Lung microvascular endothelial cell (primary cell): ENCODE measurements at regions not wholly inside any gene's neighbourhood (a gene's known extent, or its start where the extent isn't known, plus 50 kb on each side); places are given as distances from the start of the nearest gene placed in this dataset.

Experiments used
- DNase-seq, 2 donors: peaks; one replicate each; pipeline versions ENCODE4 v3.0.0 to v3.0.0-alpha.2; 2010; ENCODE audit warnings: low read depth in 2 of 2

DNA sequence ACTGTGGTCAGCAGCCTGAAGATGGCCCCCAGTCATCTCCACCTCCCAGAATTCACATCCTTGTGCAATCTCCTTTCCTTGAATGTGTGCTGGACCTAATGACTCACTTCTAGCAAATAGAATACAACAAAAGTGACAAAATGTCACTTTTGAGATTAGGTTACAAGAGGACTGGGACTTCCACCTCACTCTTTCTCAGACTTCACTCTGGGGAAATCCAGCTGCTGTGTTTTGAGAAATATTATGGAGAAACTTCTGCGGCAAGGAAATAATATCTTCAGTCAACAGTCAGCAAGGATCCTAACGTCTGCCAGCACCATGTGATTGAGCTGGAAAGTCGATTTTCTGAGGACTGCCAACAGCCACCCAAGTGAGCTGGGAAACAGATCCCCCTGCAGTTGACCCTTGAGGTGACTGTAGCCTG, 70.5 kb upstream of the GADD45A start:
- DNase-seq = peak in 1 of 2 donors; percentile 35

DNA sequence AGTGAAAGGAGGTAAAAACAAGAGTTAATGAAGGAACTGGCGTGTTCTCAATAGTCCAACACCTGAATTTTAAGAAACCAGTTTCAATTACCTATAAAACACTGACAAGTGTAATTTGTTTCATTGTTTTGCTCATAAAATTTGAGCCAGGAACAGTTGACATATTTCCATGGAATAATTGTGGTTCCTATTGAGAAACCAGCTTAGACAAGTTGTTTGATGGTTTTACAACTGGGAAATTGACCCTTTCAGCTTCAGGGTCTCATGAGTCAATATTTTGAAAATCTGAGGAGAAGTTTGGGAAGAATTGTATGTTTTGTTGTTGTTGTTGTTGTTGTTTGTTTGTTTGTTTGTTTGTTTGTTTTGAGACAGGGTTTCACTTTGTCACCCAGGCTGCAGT, 69.1 kb upstream of the GADD45A start:
- DNase-seq = no peak

DNA sequence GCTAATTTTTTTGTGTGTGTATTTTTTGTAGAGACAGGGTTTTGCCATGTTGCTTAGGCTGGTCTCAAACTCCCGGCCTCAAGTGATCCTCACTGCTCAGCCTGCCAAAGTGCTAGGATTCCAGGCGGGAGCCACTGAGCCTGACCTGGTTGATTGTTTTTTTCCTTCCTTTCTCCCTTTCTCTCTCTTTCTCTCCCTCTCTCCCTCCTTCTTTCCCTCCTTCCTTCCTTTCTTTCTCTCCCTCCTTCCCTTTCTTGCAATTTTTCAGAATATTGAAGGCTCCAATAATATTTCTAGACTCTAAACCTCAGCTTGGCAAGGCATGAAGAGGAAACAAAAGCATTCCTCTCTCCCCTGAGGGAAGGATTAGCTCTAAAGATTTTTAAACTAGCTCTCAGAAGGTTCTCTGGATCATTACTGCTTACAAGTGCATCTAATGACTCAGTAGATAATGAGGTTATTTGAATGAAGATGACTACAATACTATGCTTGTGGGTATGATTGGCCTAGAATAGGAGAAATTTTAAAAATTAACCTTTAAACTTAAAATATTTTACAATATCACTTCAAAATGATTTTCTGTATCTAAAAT, 68.5 kb upstream of the GADD45A start:
- DNase-seq = no peak

DNA sequence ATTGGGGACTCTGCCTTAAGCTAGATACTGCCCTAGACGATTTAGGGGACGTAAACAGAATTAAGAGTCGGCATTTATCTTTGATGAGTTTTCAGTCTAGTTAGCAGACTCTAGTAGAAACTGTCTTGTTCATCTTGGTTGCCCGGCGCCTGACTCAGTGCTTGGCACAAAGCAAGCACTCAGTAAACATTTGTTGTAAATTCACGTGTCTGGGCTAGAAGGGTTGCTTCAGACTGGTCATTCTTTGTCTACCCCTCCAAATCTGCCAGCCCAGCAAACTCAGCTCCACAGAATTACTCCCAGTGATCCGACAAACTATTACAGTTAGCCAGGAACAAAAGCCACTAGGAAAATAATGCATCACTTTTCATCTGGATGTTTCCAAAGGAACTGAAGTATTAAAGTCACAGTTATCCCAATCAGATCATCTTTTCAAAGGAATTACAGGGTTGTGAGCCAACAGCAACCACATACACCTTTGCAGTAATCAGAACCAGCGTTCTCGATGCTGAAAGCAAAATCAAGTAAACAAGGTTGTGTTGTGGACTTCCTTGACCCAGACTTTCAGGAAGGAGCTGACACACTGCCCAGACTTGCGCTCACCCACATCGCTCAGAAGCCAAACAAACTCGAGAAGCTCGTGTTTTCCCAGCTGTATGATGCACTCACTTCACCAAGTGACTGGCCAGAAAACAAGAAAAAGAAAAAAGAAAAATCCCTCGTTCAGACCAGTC, 66.5 kb upstream of the GADD45A start:
- DNase-seq = peak; percentile 46 to 99

DNA sequence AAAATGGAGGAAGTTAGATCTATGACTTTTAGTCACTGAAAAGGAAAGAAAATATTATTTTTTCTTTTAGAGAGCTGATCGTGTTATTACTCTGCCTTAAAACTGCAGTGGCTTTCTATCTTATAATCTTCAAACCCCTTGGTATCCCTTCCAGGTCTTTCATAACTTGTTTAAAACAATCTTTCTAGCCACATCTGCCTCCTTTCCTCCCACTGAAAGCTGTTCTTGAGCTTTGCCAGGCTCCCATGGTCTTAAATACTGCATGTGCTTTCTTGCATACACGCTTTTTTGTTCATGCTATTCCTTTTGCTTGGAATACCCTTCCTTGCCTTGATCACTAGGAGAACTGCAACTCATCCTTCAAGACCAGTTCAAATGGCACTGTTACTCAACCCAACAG, 65.9 kb upstream of the GADD45A start:
- peak in 1 of 2 donors; percentile 22 for DNase-seq

DNA sequence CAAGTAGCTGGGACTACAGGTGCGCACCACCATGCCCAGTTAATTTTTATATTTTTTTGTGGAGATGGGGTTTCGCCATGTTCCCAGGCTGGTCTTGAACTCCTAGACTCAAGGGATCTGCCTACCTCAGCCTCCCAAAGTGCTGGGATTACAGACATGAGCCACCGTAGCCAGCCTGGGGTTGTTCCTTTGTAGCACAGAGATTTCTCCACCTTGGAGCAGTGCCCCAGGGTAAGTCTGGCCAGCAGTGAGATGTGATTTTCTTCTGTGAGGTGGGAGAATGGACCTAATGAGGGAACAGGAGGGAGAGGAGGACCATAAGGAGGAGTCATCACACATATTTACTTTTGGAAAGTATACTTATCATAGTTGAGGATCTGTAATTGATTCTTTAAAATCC, 61.1 kb upstream of the GADD45A start:
- DNase-seq = no peak

DNA sequence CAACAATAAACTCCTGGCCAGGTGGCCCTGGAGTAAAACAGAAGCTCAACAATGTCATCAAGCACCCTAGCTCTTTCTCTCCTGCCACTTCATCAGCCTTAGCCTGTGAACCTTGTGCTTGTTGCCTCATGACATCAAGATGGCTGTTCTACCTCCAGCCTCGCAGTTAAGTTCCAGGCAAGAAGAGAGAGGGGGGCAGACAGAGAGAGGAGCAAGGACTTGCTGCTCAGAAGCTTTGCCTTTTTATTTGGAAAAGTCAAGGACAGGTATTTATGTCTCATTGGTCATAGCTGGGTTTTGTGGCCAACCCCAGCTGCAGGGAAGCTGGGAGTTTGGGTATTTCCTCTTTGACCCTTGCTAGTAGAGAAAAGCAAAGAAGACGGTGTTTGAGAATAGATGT, 60.3 kb upstream of the GADD45A start:
- no peak for DNase-seq

DNA sequence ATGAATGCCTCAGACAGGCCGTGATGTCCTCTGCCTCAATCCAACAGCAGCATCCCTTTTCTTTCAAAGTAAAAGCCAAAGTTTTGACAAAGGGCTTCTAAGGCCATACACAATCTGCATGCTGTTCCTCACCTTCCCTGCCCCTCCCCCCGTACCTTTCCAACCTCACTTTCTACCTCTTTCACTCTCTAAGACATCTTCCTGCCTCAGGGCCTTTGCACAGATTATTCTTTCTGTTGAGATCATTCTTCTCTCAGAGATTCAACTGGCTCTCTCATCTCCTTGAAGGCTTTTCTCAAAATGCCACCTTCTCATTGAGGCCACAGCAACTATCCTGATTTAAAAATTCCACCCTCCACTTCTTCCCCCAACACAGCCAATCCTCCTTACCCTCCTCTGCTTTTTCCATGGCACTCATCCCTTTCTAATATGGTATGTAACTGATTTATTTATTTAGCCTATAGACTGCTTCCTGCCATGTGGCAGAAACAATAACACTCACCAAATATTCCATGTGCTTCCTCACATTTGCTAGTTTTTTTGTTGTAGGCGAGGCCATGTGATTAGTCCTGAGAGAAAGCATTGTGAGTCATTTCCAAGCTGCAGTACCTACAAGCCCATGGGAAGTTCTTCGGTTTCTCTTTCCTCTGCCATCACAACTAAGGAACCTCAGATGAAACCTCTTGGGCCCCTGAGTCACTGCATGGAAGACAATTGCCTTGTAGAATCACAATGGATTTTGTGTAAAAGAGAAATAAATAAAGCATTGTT, 58.7 kb upstream of the GADD45A start:
- DNase-seq = peak; percentile 94 to 100

DNA sequence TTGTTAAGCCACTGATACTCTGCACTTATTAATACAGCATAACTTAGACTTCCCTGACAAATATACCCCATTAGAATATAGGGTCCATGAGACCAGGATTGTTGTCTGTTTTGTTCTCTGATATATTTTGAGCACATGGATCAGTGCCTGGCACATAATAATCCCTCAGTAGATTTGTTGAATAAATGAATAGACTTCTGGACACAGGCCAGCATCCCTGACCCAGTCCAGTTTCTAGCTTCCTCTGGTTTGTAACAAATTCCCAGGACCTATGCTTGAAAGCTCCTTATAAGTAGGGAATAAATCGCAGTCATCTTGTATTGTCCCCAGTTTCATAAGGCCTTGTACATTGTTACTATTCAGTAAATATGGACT, 58.2 kb upstream of the GADD45A start:
- peak; percentile 50 to 91 for DNase-seq

DNA sequence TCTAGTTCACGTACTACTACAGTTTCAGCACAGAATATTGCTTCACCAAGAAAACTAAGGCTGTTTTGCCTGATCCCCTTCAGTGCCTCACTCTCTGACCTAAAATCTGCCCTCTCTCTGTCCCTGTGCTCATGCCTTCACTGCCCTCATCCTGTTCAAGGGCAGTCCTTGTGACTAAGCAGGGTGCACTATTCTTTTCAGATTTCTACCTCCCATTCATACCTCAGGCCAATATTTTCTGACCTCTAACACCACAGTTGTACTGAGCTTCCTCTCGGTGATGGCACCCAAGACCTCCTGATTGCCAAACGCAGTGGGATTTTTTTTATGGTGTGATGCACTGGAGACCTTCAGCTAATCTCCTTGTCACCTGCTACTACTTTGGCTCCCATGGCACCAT, 57.7 kb upstream of the GADD45A start:
- peak; percentile 33 to 36 for DNase-seq

DNA sequence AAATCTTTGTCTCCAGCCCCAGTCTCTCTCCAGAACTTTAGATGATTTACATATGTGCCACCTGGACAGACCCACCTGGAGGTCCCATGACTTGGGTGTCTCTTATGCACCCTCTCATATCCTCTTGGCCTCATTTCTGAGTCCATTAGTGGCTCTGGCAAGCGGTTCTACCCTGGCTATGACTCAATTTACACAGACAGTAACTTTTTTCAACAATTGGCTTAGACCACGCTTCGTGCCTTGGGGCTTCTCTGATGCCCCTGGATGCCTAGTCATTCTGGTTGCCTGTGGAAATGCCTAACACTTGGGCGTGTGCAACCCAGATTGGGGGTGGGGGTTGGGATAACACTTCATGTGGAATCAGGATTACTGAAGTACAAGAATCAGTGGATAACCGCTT, 57.1 kb upstream of the GADD45A start:
- no peak for DNase-seq

DNA sequence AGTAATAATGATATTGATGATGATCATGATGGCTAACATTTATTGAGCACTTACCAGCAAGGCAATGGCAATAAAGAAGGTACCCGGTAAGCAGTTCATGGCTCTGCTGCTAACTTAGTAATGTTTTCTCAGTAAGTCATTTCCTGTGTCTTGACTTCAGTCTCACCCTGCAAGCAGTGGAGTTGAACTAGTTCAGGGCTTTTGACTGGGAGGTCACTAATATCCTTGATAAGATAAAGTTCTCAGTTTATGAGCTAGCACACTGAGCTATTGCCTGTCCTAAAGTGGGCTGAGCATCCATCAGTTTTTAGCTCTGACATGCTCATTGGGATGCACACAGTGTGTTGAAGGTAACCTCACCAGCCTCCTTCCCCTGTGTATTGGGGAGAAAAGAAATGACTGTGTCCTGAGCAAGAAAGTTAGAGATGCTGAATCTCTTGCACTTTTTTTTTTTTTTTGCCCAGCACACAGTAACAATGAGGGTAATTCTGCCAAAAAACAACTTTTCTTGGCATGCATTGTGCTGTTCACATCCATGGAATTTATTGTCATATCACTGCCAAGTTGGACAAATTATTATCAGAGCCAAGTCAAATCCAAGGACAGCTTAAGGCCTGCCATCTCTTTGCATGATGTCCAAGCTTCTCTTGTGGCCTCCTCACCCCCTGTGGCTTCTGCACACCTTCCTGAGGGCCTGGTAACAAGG, 55.5 kb upstream of the GADD45A start:
- peak; percentile 71 to 85 for DNase-seq

DNA sequence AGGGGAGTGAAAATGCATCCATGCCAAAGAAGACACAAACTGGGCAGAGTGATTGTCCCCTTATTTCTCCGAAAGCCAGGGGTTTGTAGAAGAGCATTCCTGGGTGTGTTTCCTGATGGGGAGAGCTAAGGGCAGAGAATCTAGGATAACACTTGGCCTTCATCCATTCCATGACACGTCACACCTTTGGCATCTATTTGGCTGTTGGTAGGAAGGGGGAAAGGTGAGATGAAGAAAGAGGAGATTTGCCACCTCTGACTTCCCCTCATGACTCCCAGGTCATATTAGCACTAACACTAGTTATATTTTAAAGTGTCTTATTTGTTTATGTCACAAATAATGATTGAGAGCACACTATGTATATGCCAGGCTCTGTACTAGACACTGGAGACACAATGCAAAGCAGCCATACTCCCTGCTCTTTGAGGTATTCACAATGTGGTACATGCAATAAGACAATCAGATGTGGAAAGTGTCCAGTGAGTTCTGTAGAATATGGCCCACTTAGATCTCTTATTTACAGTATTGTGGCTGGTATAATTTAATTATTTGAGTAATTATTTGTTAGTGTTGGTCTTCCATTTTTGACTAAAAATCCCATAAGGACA, 54.5 kb upstream of the GADD45A start:
- no peak for DNase-seq

DNA sequence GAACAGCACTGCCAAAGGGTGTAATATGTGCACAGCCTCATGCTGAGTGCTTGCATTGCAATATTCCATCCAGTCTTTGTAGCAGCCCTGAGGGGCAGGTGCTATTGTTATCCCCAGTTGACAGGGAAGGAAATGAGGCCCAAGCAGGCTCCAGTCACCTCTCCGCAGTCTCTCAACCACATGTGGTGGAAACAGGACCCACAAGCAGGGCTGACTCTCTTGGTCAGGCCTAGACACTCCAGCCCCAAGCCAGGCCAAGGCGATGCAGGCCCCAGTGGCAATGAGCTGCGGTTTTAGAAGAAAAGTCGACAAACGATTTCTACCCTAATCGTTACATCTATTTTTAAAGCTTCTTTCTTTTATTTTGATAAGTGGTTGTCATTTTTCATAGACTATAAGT, 52.6 kb upstream of the GADD45A start:
- DNase-seq = no peak

DNA sequence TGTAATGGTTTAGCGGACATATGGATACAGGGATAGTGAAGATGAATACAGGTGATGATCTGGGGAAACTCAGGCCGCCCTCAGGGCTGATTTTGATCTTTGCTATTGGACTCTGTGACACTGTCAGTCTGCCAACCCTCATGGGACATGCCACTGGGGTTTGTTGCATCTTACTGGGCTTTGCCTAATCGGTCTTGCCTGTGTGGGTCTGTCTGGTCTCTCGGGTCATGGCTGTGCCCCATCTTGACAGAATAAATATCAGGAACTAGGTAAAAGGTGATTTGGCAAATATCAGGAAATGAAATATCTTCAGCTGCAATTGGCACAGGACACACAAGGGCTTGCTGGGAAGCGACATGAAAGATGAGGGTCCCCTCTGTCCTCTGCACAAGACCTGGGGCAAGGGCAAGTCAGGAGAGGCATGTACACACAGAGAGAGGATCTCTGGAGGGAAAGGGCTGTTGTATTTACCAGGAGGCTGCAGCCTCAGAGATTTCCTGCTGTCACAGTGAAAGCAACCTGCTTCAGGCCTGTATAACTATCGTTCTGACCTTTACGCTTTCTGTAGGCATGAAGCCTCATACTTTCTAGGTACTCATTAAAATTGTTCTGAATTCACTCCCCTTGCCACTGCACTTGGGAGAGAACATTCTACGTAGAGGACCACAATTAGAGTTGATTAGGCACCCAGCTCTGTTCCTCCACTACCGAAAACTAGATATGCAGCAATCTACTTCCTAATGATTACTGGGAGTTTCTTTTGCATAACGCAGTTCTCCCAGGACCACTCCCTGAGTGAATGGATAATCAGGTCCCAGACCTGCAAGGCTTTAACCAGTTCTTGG, 52.0 kb upstream of the GADD45A start:
- no peak for DNase-seq

DNA sequence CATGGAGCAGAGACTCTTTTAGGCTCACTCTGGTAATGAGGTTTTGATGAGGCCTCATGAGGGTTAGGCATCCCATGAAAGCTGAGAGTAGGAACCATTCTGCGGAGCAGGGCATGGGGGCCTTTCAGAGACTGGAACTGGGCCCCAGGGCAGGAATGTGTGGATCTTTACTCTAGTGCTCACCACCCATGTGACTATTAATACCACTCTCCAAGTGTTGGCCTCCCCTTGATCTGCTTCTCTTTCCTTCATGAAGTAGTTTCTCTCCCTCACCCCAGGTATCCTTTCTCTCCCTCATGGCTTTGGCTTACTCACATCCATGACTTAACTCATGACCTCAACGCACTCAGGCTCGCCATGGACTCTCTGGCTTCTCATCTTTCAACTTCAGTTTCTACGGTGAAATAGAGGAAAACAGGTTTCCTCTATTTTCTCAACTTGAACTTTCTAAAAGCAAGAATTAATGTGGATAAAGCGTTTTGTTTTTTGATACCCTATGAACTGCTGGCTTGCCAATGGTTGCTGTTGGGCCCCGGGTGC, 50.5 kb upstream of the GADD45A start:
- DNase-seq = no peak

DNA sequence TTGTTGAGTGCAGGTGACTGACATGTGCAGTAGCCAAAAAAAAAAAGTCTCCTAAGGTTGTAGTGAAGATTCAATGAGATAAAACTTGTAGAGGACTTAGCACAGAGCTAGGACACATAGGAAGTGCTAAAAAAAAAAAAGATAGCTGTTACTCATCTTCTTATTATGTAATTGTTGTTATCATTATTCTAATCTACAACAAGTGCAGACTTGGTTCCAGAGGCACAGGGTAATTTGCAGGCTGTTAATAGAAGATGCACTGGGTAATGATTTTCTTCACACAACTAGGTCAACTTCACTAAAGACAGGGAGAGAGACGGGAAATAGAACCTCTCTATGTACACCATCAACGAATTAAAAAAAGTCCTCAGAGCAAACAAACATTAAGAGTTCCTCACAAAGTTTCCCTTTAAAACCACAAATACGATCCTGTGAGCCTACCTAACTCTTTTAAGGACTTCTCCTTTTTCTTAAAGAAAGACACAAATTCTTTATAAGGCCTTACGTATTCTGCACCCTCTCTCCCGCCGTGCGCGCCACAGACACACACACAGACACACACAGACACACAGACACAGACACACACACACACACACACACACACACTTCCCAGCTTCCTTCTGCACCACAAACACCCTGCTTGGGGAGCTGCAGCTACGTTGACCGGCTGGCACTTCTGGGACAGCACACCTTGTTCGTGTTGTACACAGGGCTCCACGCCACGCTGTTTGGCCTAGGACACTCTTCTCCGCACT, 49.8 kb upstream of the GADD45A start:
- DNase-seq = no peak
